ENCODE measurements at regions not wholly inside any gene's neighbourhood (a gene's known extent, or its start where the extent isn't known, plus 50 kb on each side); places are given as distances from the start of the nearest gene placed in this dataset.

DNA sequence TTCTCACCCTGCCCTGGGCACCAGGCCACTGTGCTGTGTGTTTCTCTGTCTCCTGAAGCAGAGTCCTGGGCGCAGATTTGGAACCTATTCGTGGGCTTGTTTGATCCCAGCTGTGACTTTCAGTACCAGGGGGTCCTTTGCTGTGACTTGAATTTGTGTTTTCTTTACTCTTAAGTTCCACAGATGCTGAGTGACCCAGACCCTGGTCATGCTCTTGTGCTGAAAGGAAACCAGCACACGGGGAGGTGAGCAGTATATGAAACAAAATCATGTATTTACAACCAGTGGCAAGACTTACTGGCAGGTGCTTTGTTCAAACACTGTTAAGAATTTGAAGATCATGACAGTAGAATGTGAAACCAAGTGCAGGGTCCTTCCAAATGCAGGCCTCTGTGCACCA, 89.2 kb upstream of the PRSS58 start:
- H3K27me3 Mint-ChIP-seq (ENCODE audit: insufficient read depth), result peaks cover 32% of the 10 kb centered on the region
- TF ChIP-seq, protein P1, sequence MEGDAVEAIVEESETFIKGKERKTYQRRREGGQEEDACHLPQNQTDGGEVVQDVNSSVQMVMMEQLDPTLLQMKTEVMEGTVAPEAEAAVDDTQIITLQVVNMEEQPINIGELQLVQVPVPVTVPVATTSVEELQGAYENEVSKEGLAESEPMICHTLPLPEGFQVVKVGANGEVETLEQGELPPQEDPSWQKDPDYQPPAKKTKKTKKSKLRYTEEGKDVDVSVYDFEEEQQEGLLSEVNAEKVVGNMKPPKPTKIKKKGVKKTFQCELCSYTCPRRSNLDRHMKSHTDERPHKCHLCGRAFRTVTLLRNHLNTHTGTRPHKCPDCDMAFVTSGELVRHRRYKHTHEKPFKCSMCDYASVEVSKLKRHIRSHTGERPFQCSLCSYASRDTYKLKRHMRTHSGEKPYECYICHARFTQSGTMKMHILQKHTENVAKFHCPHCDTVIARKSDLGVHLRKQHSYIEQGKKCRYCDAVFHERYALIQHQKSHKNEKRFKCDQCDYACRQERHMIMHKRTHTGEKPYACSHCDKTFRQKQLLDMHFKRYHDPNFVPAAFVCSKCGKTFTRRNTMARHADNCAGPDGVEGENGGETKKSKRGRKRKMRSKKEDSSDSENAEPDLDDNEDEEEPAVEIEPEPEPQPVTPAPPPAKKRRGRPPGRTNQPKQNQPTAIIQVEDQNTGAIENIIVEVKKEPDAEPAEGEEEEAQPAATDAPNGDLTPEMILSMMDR (IDR thresholded peaks at IDR 0.05), result no peak
- no peaks in the 10 kb centered on the region for H3K4me1 Mint-ChIP-seq (ENCODE audit: low read depth)
- DNase-seq, result no peak
- H3K4me3 Mint-ChIP-seq, result no peak overlapping the region
- H3K27ac Mint-ChIP-seq, result no peak overlapping the region
- H3K9me3 Mint-ChIP-seq, result no peaks in the 10 kb centered on the region
- no peaks in the 10 kb centered on the region for H3K36me3 Mint-ChIP-seq (ENCODE audit: low read depth)

DNA sequence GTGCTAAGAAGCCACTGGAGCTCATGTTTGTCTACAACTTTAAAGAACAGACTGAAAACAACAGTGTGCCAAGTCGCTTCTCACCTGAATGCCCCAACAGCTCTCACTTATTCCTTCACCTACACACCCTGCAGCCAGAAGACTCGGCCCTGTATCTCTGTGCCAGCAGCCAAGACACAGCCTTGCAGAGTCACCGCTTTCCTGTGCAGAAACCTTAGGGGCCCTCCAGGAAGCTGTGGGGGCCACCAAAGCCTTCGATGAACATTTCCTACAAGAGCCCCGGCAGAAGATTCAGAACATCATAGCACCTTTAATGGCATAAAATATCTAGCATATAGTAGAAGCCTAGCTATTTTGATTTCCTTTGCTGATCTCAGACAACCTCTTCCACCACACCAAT, 88.0 kb upstream of the PRSS58 start:
- Mint-ChIP-seq H3K4me3 (no peak overlapping the region), H3K4me1 (ENCODE audit: low read depth) (no peaks in the 10 kb centered on the region), H3K27ac (no peak overlapping the region), H3K9me3 (no peaks in the 10 kb centered on the region), H3K27me3 (ENCODE audit: insufficient read depth) (peaks cover 25% of the 10 kb centered on the region), H3K36me3 (ENCODE audit: low read depth) (no peaks in the 10 kb centered on the region)
- no peak for DNase-seq
- TF ChIP-seq, protein P1 (IDR thresholded peaks at IDR 0.05), result no peak

DNA sequence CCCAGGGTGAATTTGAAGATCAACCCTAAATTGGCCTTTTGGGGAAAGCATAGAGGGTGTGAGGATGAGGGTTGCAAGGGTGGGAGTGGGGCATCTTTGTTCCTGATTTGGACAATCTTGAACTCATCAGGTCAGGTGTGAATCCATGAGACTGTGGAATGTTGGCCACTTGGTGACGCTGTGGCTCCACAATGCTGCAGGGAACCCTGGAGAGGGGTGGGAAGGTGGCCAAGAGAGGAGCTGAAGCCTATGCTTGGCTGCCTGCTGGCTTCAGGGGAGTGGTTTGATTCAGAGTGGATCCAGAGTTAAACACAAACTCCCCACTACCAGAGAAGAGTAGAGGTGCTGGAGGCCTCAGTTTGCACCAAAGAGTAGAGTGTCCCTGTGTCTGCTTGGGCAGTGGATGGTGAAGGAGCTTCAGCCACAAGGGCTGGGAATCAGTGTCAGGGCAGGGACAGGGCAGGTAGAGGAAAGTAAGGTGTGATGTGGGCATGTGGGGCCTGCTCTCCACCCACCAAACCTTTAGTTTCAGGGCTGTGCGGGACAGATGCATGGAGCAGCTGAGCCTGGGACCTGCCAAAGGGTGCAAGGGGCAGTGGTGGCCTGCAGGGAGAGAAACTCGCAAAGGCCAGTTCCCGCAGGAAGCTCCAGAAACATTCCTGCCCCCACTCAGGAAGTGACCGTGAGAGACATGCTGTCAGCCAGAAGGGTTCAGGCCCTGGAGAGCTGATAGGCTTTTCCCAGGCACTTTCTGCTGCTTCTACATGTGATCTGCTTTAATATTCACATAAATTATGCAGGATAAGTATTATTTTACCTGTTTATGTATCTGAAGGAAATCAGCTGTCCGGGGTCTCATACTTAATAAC, 81.0 kb upstream of the PRSS58 start:
- Mint-ChIP-seq H3K9me3 (no peaks in the 10 kb centered on the region), H3K27ac (no peak overlapping the region), H3K27me3 (ENCODE audit: insufficient read depth) (peaks cover 8% of the 10 kb centered on the region), H3K36me3 (ENCODE audit: low read depth) (no peaks in the 10 kb centered on the region), H3K4me3 (no peak overlapping the region), H3K4me1 (ENCODE audit: low read depth) (no peaks in the 10 kb centered on the region)
- DNase-seq, result peak; percentile 20
- TF ChIP-seq, protein P1 (IDR thresholded peaks at IDR 0.05), result peak; percentile 69

DNA sequence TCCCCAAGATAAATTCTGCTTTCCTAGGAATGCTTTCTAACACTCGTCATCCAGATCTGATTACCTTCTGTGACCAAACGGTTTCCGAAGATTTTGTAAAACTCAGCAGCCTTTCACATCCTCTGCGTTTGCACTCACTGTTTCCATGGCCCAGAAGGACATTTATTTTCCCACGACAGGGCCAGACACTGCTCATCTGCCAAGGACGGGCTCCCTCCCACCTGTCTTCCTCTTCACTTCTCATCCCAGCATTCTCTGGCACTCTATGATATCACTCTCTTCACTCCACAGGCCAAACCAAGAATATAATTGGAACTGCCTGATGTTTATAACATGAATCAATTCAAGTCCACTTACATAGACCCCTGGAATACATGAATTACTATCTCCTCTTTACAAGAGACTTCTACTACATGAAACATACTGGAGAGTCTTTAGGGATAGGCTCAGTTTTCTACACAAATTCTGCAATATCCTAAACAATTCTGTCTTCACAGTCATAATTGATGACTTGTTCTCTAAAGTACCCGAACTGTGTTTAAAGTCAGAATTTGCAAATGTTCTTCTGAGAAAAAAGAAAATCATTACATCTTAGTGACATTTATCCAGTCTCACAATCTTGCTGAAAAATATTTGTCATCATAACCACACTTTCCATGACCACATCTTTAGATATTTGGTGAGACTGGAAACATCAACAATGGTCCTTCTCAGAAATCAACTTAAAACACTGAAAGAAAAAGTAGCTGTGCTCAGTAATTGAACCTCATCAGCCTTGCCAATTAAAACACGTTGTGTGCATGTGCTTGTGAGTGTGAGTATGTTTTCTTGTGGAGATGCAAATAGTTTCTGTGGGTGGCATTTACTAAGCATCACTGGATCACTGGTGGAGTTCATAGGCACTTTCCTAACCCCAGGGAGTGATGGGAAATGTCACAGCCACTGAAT, 79.5 kb upstream of the PRSS58 start:
- no peak overlapping the region for H3K27ac Mint-ChIP-seq
- H3K4me1 Mint-ChIP-seq (ENCODE audit: low read depth), result no peaks in the 10 kb centered on the region
- H3K27me3 Mint-ChIP-seq (ENCODE audit: insufficient read depth), result peaks cover 8% of the 10 kb centered on the region
- no peaks in the 10 kb centered on the region for H3K9me3 Mint-ChIP-seq
- H3K4me3 Mint-ChIP-seq, result no peak overlapping the region
- TF ChIP-seq, protein P1 (IDR thresholded peaks at IDR 0.05), result no peak
- DNase-seq, result no peak
- no peaks in the 10 kb centered on the region for H3K36me3 Mint-ChIP-seq (ENCODE audit: low read depth)

DNA sequence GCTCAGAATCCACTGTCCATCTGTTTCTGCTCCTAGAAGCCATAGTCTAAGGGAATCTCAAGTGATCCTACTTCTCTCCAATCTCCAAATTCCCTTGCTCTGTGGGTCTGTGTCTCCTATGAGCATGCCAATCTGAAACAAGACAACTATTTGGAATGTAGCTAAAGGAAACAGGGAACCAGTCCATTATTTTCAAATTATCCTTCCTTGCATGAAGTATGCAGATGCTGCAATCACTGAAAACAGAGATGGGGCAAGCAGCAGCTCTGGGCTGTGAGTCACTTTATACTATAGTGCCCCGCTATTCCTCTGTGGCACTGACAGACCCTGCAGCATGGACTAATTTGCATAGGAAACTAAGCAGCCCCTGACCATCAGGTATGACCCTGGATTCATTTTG, 76.9 kb upstream of the PRSS58 start:
- Mint-ChIP-seq H3K4me3 (no peak overlapping the region), H3K27me3 (ENCODE audit: insufficient read depth) (peaks cover 13% of the 10 kb centered on the region), H3K9me3 (no peaks in the 10 kb centered on the region), H3K4me1 (ENCODE audit: low read depth) (no peaks in the 10 kb centered on the region), H3K36me3 (ENCODE audit: low read depth) (no peaks in the 10 kb centered on the region), H3K27ac (no peak overlapping the region)
- no peak for DNase-seq
- TF ChIP-seq, protein P1 (IDR thresholded peaks at IDR 0.05), result no peak
